Left ventricle myocardium inferior (tissue), 1 donor: ENCODE measurements at regions not wholly inside any gene's neighbourhood (a gene's known extent, or its start where the extent isn't known, plus 50 kb on each side); places are given as distances from the start of the nearest gene placed in this dataset.

ENCODE experiments used
- DNase-seq: peaks from one replicate; pipeline ENCODE4 v3.0.0-alpha.2; 2020
- H3K27ac ChIP-seq: fragments of 200-600 bp; replicated peaks from 2 replicates; pipeline ENCODE4 v1.8.0; 2021
- H3K27me3 ChIP-seq: fragments of 200-600 bp; 2 replicates; pipeline ENCODE4 v1.8.0; 2021; ENCODE audit warnings: low read depth
- H3K36me3 ChIP-seq: fragments of 200-600 bp; 2 replicates; pipeline ENCODE4 v1.8.0; 2021
- H3K4me1 ChIP-seq: fragments of 200-600 bp; 2 replicates; pipeline ENCODE4 v1.8.0; 2021
- H3K4me3 ChIP-seq: fragments of 200-600 bp; 2 replicates; pipeline ENCODE4 v1.8.0; 2021; ENCODE audit warnings: mild to moderate bottlenecking, moderate library complexity
- H3K9me3 ChIP-seq: fragments of 200-600 bp; replicated peaks from 2 replicates; pipeline ENCODE4 v1.8.0; 2021
- intact Hi-C: fragments of 100-400 bp; cut with micrococcal nuclease; formaldehyde crosslinking; loops from one replicate; pipeline ENCODE4 v1.11.0; 2022
- TF ChIP-seq, protein P1 (sequence below): fragments of 200-600 bp; IDR thresholded peaks from 2 replicates; pipeline ENCODE4 v1.8.0; 2021; ENCODE audit warnings: antibody characterized with exemption, mild to moderate bottlenecking, borderline replicate concordance
- donor health status: DM: no; HTN: yes; CAD: no; lungs with severe emphysema.

GRCh38 chr6:132202574-132202973, 198.7 kb downstream of the MOXD1 start:
- DNase-seq, result no peak
- Histone ChIP-seq H3K27ac (peak overlapping the region; percentile 77), H3K9me3 (no peaks in the 10 kb centered on the region), H3K4me3 (no peak overlapping the region), H3K4me1 (peaks cover 15% of the 10 kb centered on the region), H3K36me3 (no peaks in the 10 kb centered on the region), H3K27me3 (no peaks in the 10 kb centered on the region)
- intact Hi-C loops, result no loop called here
- TF ChIP-seq, protein P1, sequence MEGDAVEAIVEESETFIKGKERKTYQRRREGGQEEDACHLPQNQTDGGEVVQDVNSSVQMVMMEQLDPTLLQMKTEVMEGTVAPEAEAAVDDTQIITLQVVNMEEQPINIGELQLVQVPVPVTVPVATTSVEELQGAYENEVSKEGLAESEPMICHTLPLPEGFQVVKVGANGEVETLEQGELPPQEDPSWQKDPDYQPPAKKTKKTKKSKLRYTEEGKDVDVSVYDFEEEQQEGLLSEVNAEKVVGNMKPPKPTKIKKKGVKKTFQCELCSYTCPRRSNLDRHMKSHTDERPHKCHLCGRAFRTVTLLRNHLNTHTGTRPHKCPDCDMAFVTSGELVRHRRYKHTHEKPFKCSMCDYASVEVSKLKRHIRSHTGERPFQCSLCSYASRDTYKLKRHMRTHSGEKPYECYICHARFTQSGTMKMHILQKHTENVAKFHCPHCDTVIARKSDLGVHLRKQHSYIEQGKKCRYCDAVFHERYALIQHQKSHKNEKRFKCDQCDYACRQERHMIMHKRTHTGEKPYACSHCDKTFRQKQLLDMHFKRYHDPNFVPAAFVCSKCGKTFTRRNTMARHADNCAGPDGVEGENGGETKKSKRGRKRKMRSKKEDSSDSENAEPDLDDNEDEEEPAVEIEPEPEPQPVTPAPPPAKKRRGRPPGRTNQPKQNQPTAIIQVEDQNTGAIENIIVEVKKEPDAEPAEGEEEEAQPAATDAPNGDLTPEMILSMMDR, result no peak

GRCh38 chr6:132199343-132199742, 201.9 kb downstream of the MOXD1 start:
- Histone ChIP-seq H3K4me1 (peaks cover 15% of the 10 kb centered on the region), H3K27ac (peak overlapping the region; percentile 59), H3K36me3 (no peaks in the 10 kb centered on the region), H3K27me3 (no peaks in the 10 kb centered on the region), H3K4me3 (no peak overlapping the region), H3K9me3 (peaks cover 14% of the 10 kb centered on the region)
- TF ChIP-seq, protein P1, result no peak
- no peak for DNase-seq
- intact Hi-C loops, result no loop called here

GRCh38 chr6:132198896-132199295, 202.4 kb downstream of the MOXD1 start:
- H3K4me3 ChIP-seq, result no peak overlapping the region
- peak overlapping the region; percentile 39 for H3K27ac ChIP-seq
- TF ChIP-seq, protein P1, result no peak
- H3K36me3 ChIP-seq, result no peaks in the 10 kb centered on the region
- H3K9me3 ChIP-seq, result peaks cover 16% of the 10 kb centered on the region
- no peaks in the 10 kb centered on the region for H3K27me3 ChIP-seq
- no peak for DNase-seq
- intact Hi-C loops, result no loop called here
- peaks cover 15% of the 10 kb centered on the region for H3K4me1 ChIP-seq

DNA sequence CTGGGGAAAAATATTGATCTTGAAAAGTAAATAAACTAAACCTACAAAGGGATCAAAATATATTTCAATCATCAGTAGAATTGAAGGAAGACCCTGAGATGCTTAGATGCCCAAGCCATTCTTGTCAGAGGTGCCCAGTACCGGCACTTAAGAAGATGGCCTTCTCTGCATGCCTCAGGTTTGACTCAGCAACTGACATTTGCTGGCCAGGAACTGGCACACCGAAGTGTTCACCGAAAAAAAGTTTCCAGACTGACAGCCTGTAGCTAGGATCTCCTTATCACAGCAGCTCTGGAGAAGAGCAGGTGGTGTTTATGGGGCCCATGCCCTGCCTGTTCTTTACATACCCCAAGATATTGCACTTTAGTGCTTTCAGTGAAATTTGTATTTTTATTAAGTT, 203.2 kb downstream of the MOXD1 start:
- no peaks in the 10 kb centered on the region for H3K27me3 ChIP-seq
- peak overlapping the region; percentile 39 for H3K27ac ChIP-seq
- H3K4me1 ChIP-seq, result peaks cover 9% of the 10 kb centered on the region
- peaks cover 16% of the 10 kb centered on the region for H3K9me3 ChIP-seq
- DNase-seq, result no peak
- TF ChIP-seq, protein P1, result no peak
- no peak overlapping the region for H3K4me3 ChIP-seq
- intact Hi-C loops, result no loop called here
- H3K36me3 ChIP-seq, result no peaks in the 10 kb centered on the region

DNA sequence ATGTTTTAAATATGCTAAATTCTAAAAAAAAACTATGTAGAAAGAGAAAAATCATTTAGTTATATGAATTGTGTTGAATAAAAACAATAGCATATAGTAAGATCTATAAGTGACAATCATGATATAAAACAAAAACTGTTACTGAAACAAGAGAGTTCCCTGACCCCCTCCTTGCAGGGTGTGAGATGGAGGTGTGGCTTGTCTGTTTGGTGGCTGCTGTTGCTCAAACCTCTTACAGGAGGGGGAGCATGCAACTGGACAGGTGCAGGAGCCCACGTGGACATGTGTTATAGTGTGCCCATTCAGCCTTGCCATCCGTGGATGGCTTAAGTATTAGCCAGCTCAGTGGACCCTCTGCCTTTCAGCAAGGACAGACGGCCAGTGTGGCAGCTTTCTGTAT, 206.7 kb downstream of the MOXD1 start:
- TF ChIP-seq, protein P1, result no peak
- H3K27ac ChIP-seq, result no peak overlapping the region
- intact Hi-C loops, result no loop called here
- DNase-seq, result no peak
- H3K4me1 ChIP-seq, result peaks cover 17% of the 10 kb centered on the region
- peaks cover 16% of the 10 kb centered on the region for H3K9me3 ChIP-seq
- H3K4me3 ChIP-seq, result no peak overlapping the region
- H3K27me3 ChIP-seq, result no peaks in the 10 kb centered on the region
- H3K36me3 ChIP-seq, result no peaks in the 10 kb centered on the region

DNA sequence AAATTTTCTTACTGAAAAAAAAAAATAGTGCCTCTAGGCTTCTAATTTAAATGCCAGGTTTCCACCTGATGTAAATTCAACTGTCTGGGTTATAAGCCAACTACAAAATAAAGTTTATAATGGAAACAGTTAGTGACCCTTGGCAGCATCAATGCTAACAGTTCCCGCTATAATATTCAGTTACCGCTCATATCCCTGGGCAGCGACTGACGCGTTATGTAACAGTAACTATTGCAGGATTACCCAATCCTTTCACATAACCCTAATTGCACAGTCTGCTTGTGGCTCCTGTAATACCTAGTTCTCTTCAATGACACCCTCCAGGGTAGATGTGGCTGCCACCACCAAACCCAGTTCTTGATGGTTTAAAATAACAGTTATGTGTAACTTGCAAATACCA, 208.6 kb downstream of the MOXD1 start:
- H3K27ac ChIP-seq, result no peak overlapping the region
- TF ChIP-seq, protein P1, result no peak
- peaks cover 17% of the 10 kb centered on the region for H3K4me1 ChIP-seq
- no peaks in the 10 kb centered on the region for H3K27me3 ChIP-seq
- intact Hi-C loops, result no loop called here
- H3K4me3 ChIP-seq, result no peak overlapping the region
- DNase-seq, result no peak
- peaks cover 16% of the 10 kb centered on the region for H3K9me3 ChIP-seq
- no peaks in the 10 kb centered on the region for H3K36me3 ChIP-seq
